Skeletal muscle satellite cell (primary cell): ENCODE measurements at regions not wholly inside any gene's neighbourhood (a gene's known extent, or its start where the extent isn't known, plus 50 kb on each side); places are given as distances from the start of the nearest gene placed in this dataset.

Experiments
- H3K27me3 ChIP-seq: 2 replicates; pipeline ENCODE4 v1.7.0; 2013; ENCODE audit warnings: low read length; ENCODE audit not compliant: control insufficient read depth, insufficient read depth
- H3K36me3 ChIP-seq: 2 replicates; pipeline ENCODE4 v1.7.0; 2013; ENCODE audit warnings: mild to moderate bottlenecking, control low read depth, low read length; ENCODE audit not compliant: insufficient read depth
- H3K4me1 ChIP-seq: 2 replicates; pipeline ENCODE4 v1.7.0; 2013; ENCODE audit warnings: low read length; ENCODE audit not compliant: control insufficient read depth, insufficient read depth
- H3K4me2 ChIP-seq: 2 replicates; pipeline ENCODE4 v1.7.0; 2013; ENCODE audit warnings: mild to moderate bottlenecking, low read length
- H3K4me3 ChIP-seq: 2 replicates; pipeline ENCODE4 v1.7.0; 2013; ENCODE audit warnings: low read length
- H3K9ac ChIP-seq: 2 replicates; pipeline ENCODE4 v1.7.0; 2013; ENCODE audit warnings: mild to moderate bottlenecking, low read depth, low read length, moderate library complexity
- H3K9me3 ChIP-seq: replicated peaks from 2 replicates; pipeline ENCODE4 v1.7.0; 2013; ENCODE audit warnings: mild to moderate bottlenecking, control low read depth, low read length

DNA sequence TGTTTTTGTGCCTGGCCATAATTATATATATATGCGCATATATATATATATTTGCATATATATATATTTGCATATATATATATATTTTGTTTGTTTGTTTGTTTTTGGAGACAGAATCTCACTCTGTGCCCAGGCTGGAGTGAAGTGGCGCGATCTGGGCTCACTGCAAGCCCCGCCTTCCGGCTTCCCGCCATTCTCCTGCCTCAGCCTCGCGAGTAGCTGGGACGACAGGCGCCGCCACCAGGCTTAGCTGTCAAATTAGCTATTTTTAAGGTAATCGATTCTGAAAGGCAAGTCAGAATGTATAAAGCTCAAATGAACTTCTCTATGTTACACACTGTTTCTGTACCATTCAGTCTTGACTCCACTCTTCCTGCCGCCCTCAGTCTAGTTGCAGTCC, 273.3 kb downstream of the TRIML1 start:
- no peak overlapping the region for H3K4me3 ChIP-seq
- H3K4me2 ChIP-seq, result no peak overlapping the region
- no peaks in the 10 kb centered on the region for H3K27me3 ChIP-seq
- no peaks in the 10 kb centered on the region for H3K4me1 ChIP-seq
- no peaks in the 10 kb centered on the region for H3K36me3 ChIP-seq
- H3K9ac ChIP-seq, result no peak overlapping the region
- peaks cover 7% of the 10 kb centered on the region for H3K9me3 ChIP-seq

DNA sequence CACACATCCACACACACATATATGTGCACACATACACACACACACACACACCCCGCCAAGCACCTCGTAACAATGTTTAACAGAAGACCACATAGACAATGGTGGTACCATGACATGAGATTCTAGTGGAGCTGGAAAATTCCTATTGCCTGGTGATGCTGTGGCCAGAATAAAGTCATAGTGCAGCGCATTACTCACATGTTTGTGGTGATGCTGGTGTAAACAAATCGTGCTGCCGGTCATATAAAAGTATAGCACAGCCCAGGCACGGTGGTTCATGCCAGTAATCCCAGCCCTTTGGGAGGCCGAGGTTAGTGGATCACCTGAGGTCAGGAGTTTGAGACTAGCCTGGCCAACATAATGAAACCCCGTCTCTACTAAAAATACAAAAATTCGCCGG, 275.2 kb downstream of the TRIML1 start:
- no peak overlapping the region for H3K4me2 ChIP-seq
- peaks cover 8% of the 10 kb centered on the region for H3K9me3 ChIP-seq
- no peaks in the 10 kb centered on the region for H3K27me3 ChIP-seq
- no peaks in the 10 kb centered on the region for H3K4me1 ChIP-seq
- no peak overlapping the region for H3K9ac ChIP-seq
- no peak overlapping the region for H3K4me3 ChIP-seq
- no peaks in the 10 kb centered on the region for H3K36me3 ChIP-seq

DNA sequence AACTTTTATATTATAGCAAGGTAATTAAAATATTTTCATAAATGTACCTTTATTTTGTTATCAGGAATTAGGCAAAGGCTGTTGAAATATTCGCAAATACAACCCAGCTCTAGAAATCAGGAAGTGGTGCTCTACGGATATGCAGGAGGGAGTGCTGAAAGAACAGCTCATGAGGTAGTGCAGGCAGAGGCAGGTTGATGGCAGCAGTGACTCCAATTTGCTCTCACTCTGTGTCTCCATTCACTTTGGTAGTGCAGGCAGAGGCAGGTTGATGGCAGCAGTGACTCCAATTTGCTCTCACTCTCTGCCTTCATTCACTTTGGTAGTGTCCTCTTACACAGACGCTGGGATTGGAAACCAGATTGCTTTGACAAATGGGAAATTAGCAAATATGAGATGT, 277.9 kb downstream of the TRIML1 start:
- H3K4me3 ChIP-seq, result no peak overlapping the region
- no peaks in the 10 kb centered on the region for H3K27me3 ChIP-seq
- no peak overlapping the region for H3K4me2 ChIP-seq
- peaks cover 8% of the 10 kb centered on the region for H3K9me3 ChIP-seq
- H3K9ac ChIP-seq, result no peak overlapping the region
- H3K36me3 ChIP-seq, result no peaks in the 10 kb centered on the region
- no peaks in the 10 kb centered on the region for H3K4me1 ChIP-seq

DNA sequence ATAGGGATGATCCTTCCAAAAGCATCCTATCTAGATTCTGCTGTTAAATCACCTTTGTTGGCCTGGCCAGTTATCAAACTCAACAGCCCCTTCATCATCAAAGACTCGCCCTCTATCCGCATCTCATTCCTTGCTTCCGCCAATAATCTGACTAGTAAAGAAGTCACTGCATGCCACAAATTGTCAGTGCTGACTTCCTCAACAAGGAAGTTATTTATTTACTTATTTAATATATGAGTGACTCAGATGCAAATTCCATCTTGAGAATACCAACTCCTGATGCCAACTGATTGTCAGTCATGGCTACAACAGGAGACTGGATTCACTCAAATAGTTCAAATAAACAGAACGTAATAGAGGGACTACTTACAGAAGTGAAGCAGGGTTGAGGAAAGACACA, 283.8 kb downstream of the TRIML1 start:
- Histone ChIP-seq H3K4me3 (no peak overlapping the region), H3K9me3 (peaks cover 9% of the 10 kb centered on the region), H3K36me3 (no peaks in the 10 kb centered on the region), H3K4me2 (no peak overlapping the region), H3K4me1 (no peaks in the 10 kb centered on the region), H3K27me3 (no peaks in the 10 kb centered on the region), H3K9ac (no peak overlapping the region)

DNA sequence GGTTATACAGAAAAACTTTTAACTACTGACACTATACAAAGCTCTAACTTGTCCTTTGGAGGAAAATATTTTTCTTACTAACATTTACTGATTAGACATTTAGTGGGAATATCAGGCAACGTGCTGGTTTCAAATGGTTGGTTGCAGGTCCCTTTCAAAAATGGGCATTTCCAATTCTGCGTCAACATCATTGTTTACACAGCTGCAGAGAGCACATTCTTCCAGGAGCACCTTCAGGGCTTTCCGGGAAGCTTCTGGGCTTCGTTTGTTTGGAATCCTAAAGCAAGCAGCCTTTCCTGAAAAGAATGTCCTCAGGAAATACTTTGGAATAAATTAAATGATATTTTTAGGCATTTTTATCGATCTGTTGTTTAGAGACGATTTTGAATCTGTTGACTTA, 289.7 kb downstream of the TRIML1 start:
- no peak overlapping the region for H3K4me2 ChIP-seq
- no peaks in the 10 kb centered on the region for H3K4me1 ChIP-seq
- no peak overlapping the region for H3K9ac ChIP-seq
- no peaks in the 10 kb centered on the region for H3K36me3 ChIP-seq
- H3K4me3 ChIP-seq, result no peak overlapping the region
- H3K27me3 ChIP-seq, result no peaks in the 10 kb centered on the region
- peaks cover 9% of the 10 kb centered on the region for H3K9me3 ChIP-seq

DNA sequence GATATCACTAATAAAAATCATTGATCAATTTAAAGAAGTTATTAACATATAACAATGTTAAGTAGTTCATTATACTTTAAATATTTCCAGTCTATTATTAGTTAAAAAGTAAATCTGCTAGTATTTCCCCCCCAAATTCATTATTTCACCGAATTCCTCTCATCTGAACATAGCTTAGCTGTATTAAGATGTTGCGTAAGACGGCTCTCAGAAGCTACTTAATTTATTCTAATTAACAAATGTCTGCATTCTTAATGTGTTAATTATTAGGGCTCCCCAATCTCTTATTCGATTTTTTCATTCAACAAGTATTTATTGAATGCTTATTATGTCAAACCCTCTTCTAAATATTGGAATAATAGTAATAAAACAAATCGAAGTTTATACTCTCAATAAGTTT, 290.7 kb downstream of the TRIML1 start:
- no peak overlapping the region for H3K4me2 ChIP-seq
- H3K9me3 ChIP-seq, result peaks cover 9% of the 10 kb centered on the region
- H3K36me3 ChIP-seq, result no peaks in the 10 kb centered on the region
- H3K27me3 ChIP-seq, result no peaks in the 10 kb centered on the region
- no peaks in the 10 kb centered on the region for H3K4me1 ChIP-seq
- H3K9ac ChIP-seq, result no peak overlapping the region
- H3K4me3 ChIP-seq, result no peak overlapping the region

DNA sequence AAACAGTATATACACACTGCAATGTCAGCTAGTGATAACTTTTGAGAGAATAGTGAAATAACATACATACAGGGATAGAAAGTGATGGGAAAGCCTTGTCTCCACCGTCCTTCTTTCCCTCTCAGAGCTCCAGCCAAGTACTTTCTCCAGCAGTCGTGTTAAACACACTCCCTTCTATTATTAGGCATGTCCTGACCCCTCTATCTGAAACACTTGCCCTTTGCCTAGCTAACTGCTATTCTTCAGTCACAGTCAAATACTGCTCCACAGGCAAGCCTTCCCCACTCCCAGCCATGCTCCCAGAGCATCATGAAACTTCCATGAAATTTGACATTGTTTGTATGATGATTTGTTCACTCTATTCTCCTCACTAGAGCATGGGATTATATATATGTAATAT, 291.1 kb downstream of the TRIML1 start:
- Histone ChIP-seq H3K4me3 (no peak overlapping the region), H3K9ac (no peak overlapping the region), H3K36me3 (no peaks in the 10 kb centered on the region), H3K4me1 (no peaks in the 10 kb centered on the region), H3K4me2 (no peak overlapping the region), H3K9me3 (peaks cover 9% of the 10 kb centered on the region), H3K27me3 (no peaks in the 10 kb centered on the region)

DNA sequence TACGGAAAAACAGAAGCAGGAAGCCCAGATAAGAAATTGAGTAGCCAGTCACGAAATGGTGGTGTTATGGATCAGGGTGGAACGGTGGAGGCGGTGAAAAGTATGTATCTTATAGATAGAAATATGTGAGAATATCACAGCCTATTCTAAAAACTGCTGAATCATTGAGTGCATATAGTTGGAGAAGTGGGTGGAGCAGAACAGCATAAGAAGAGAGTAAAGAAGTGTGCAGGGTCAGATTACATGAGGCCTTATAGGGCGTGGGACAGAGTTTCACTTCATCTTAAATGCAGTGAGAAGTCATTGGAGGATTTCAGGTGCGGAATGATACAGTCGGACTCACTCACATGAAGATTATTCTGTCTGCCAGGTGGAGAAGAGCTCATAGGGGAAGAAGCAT, 293.1 kb downstream of the TRIML1 start:
- Histone ChIP-seq H3K4me3 (no peak overlapping the region), H3K4me1 (no peaks in the 10 kb centered on the region), H3K27me3 (no peaks in the 10 kb centered on the region), H3K9me3 (peaks cover 8% of the 10 kb centered on the region), H3K4me2 (no peak overlapping the region), H3K36me3 (no peaks in the 10 kb centered on the region), H3K9ac (no peak overlapping the region)

DNA sequence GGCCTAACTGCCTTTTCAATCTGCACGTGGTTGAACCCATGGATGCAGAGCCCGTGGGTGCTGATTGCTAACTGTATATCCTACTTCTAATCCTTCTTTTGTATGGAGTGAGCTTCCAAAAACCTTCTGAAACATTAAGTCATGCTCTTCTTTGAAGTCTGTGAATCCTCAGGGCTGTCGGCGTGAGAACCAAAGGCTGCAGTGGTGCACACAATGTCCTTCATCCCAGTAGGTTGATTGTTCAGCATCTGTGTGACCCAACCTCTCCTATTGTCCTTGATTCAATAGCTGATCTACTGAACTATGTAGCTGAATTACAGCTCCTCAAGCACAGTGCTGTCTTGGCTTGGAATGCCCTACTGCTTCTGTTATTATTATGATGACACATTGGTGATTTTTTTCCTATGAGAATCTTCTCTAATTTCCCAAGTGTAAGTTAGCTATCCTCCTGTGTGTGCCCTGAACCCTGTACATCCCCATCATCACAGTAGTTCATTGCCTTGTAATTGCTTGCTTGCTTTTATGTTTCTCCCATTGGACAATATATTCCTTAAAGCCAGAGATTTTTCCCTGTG, 294.6 kb downstream of the TRIML1 start:
- H3K36me3 ChIP-seq, result no peaks in the 10 kb centered on the region
- peaks cover 4% of the 10 kb centered on the region for H3K9me3 ChIP-seq
- H3K27me3 ChIP-seq, result no peaks in the 10 kb centered on the region
- H3K4me2 ChIP-seq, result no peak overlapping the region
- H3K9ac ChIP-seq, result no peak overlapping the region
- no peak overlapping the region for H3K4me3 ChIP-seq
- H3K4me1 ChIP-seq, result no peaks in the 10 kb centered on the region

DNA sequence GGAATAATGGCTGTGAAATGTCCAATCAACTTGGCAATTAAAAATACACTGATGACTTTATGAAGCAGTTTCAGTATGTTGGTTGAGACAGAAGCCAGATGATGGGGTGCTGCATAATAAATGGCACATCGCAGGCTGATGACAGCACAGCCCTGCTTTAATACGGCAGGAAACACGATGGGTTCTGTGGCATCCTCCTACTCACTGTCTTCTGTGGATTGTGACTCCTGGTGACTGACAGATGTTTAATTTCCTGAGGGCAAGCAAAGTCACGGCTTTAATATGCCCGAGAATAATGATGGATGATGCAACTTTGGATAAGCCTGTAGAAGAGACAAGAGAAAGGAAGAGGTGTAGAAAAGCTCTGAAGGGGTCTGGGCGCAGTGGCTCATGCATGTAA, 295.4 kb downstream of the TRIML1 start:
- no peak overlapping the region for H3K4me2 ChIP-seq
- no peaks in the 10 kb centered on the region for H3K4me1 ChIP-seq
- H3K4me3 ChIP-seq, result no peak overlapping the region
- no peak overlapping the region for H3K9ac ChIP-seq
- no peaks in the 10 kb centered on the region for H3K27me3 ChIP-seq
- peaks cover 4% of the 10 kb centered on the region for H3K9me3 ChIP-seq
- H3K36me3 ChIP-seq, result no peaks in the 10 kb centered on the region

DNA sequence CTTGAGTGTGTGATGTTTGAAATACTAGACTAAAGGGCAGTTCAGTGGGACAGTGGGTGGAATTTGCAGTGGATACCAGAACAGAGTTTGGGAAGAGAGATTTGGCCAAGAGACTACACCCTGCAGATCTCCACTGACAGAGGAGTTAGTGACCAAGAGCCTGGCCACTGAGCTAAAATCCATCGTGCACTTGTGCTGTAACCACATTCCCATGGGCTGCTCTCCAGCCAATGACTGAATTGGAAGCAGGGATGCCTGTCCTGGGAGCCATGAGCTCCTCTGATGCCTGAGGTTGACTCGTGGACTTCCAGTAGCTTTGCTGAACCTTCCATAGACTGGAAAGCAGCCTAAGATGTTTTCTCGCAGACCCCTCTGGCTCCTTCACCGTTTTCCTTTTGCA, 296.1 kb downstream of the TRIML1 start:
- H3K36me3 ChIP-seq, result no peaks in the 10 kb centered on the region
- no peak overlapping the region for H3K4me3 ChIP-seq
- H3K9ac ChIP-seq, result no peak overlapping the region
- no peaks in the 10 kb centered on the region for H3K4me1 ChIP-seq
- H3K27me3 ChIP-seq, result no peaks in the 10 kb centered on the region
- no peak overlapping the region for H3K4me2 ChIP-seq
- peaks cover 4% of the 10 kb centered on the region for H3K9me3 ChIP-seq

DNA sequence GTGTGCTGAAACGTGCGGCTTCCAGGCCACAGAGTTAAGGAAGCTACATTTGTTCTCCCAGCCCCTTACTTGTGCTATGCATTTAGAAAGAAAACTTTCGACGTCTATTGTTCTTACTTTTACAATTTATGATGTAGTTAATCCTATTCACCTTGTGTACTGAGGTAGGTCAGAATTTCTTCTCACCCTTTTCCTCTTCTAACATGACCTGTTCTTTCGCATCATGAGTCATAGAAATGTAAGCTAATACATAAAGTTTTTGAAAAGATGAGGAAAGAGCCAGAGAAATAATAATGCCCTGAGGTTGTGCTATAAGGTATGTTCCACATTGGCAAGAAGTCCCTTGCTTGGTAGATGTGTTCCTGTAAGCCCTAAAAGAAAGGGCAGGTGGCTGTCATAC, 298.3 kb downstream of the TRIML1 start:
- no peaks in the 10 kb centered on the region for H3K27me3 ChIP-seq
- no peaks in the 10 kb centered on the region for H3K36me3 ChIP-seq
- H3K9me3 ChIP-seq, result no peaks in the 10 kb centered on the region
- no peak overlapping the region for H3K9ac ChIP-seq
- no peaks in the 10 kb centered on the region for H3K4me1 ChIP-seq
- H3K4me2 ChIP-seq, result no peak overlapping the region
- no peak overlapping the region for H3K4me3 ChIP-seq
